T-cell (primary cell): ENCODE measurements at regions not wholly inside any gene's neighbourhood (a gene's known extent, or its start where the extent isn't known, plus 50 kb on each side); places are given as distances from the start of the nearest gene placed in this dataset.
"Not testable (repeated sequence)": the region's sequence is repeated elsewhere in the genome, so short reads cannot be mapped to it uniquely, and the experiment has no call there.

Experiments used
- ATAC-seq, 4 experiments: fragments of 200-7000 bp in 3 of 4; fragments of 150-1000 bp in 1 of 4; cut with Tn5 transposase; replicated peaks in 1 of 4; 1 replicate in 3 of 4; 2 replicates in 1 of 4; pipeline ENCODE4 v1.10.0; 2021; ENCODE audit warnings: moderate library complexity in 3 of 4, mild to moderate bottlenecking in 2 of 4, moderate number of reproducible peaks in 1 of 4
- CTCF ChIA-PET, 2 donors: fragments of 300-600 bp; sonication (Branson Sonifier 250); formaldehyde crosslinking; loops; one replicate each; lab custom pipeline; 2022; ENCODE audit warnings: antibody characterized with exemption in 2 of 2; lab: Charles Lee
- POLR2A ChIA-PET, 2 donors: fragments of 300-600 bp; sonication (Branson Sonifier 250); formaldehyde crosslinking; loops; one replicate each; lab custom pipeline; 2022; ENCODE audit warnings: antibody characterized with exemption in 2 of 2; lab: Charles Lee
- DNase-seq, 35 experiments: peaks; one replicate each; pipeline versions ENCODE4 v3.0.0 to v3.0.0-alpha.2; 2013 to 2023
- H3K27ac ChIP-seq: one replicate; pipeline ENCODE4 v1.5.1; 2013; ENCODE audit warnings: low read length
- H3K27me3 ChIP-seq, 2 experiments: replicated peaks in 1 of 2; 1 replicate in 1 of 2; 2 replicates in 1 of 2; pipeline versions ENCODE4 v1.6.1 to v1.7.0; 2013; ENCODE audit warnings: low read length in 1 of 2, mixed read lengths in 1 of 2; ENCODE audit not compliant: control insufficient read depth in 2 of 2, insufficient read depth in 2 of 2; ENCODE audit errors: extremely low read depth in 1 of 2
- H3K36me3 ChIP-seq, 2 donors: 1 replicate in 1 of 2; 2 replicates in 1 of 2; pipeline versions ENCODE4 v1.6.1 to v1.7.0; 2013; ENCODE audit warnings: low read length in 1 of 2; ENCODE audit not compliant: control insufficient read depth in 2 of 2, insufficient read depth in 1 of 2; ENCODE audit errors: extremely low read depth in 1 of 2
- H3K4me1 ChIP-seq, 2 experiments: 1 replicate in 1 of 2; 2 replicates in 1 of 2; pipeline versions ENCODE4 v1.6.1 to v1.7.0; 2013; ENCODE audit warnings: low read length in 2 of 2, mixed read lengths in 1 of 2; ENCODE audit not compliant: insufficient read depth in 2 of 2, control insufficient read depth in 1 of 2; ENCODE audit errors: extremely low read depth in 1 of 2
- H3K4me3 ChIP-seq, 2 donors: 1 replicate in 1 of 2; 2 replicates in 1 of 2; pipeline versions ENCODE4 v1.5.1 to v1.7.0; 2013; ENCODE audit warnings: mild to moderate bottlenecking in 2 of 2, low read length in 1 of 2, moderate library complexity in 1 of 2; ENCODE audit not compliant: control insufficient read depth in 1 of 2; ENCODE audit errors: extremely low read depth in 1 of 2
- H3K9me3 ChIP-seq: 2 replicates; pipeline ENCODE4 v1.7.0; 2013
- H3K27ac Mint-ChIP-seq, 2 donors: one replicate each; pipeline ENCODE4 v1.8.0; 2020 to 2021; ENCODE audit warnings: mild to moderate bottlenecking in 2 of 2, mixed read lengths in 2 of 2
- H3K27me3 Mint-ChIP-seq, 2 donors: one replicate each; pipeline ENCODE4 v1.8.0; 2021 to 2022; ENCODE audit warnings: mixed read lengths in 2 of 2
- H3K36me3 Mint-ChIP-seq: one replicate; pipeline ENCODE4 v1.8.0; 2021; ENCODE audit warnings: mixed read lengths
- H3K4me1 Mint-ChIP-seq, 3 donors: one replicate each; pipeline ENCODE4 v1.8.0; 2020 to 2022; ENCODE audit warnings: mixed read lengths in 3 of 3, mild to moderate bottlenecking in 1 of 3
- H3K4me3 Mint-ChIP-seq, 3 donors: one replicate each; pipeline ENCODE4 v1.8.0; 2020 to 2022; ENCODE audit warnings: mild to moderate bottlenecking in 3 of 3, mixed read lengths in 3 of 3, moderate library complexity in 3 of 3
- H3K9me3 Mint-ChIP-seq, 3 donors: one replicate each; pipeline ENCODE4 v1.8.0; 2020 to 2022; ENCODE audit warnings: mixed read lengths in 3 of 3
- WGBS: methylation state at CpG from one replicate; pipeline ENCODE4 v1.1.5; 2013; ENCODE audit warnings: missing lambda C conversion rate; ENCODE audit not compliant: insufficient coverage; 5-methylcytosine and 5-hydroxymethylcytosine counted together

DNA sequence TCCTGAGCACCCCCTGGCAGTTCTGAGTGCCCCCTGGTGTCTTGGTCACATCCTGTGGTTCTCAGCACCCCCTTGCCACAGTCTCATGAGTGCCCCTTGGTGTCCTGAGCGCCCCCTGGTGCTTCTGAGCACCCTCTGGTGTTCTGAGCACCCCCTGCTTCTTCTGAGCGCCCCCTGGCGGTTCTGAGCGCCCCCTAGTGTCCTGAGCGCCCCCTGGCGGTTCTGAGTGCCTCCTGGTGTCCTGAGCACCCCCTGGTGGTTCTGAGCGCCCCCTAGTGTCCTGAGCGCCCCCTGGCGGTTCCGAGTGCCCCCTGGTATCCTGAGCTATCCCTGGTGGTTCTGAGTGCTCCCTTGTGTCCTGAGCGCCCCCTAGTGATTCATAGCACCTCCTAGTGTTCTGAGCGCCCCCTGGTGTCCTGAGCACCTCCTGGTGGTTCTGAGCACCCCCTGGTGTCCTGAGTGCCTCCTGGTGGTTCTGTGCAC, 473.7 kb downstream of the TMEM121 start:
- H3K36me3 Mint-ChIP-seq, H3K27ac Mint-ChIP-seq, H3K27me3 ChIP-seq, H3K4me3 ChIP-seq, H3K9me3 ChIP-seq, H3K4me3 Mint-ChIP-seq, H3K27ac ChIP-seq, H3K27me3 Mint-ChIP-seq, H3K9me3 Mint-ChIP-seq, POLR2A ChIA-PET, H3K36me3 ChIP-seq: not testable (repeated sequence)
- WGBS, result 65% methylated on average over 2 of the region's 12 CpGs
- H3K4me1 Mint-ChIP-seq, result peaks cover 38 to 53% (median 51%) of the 10 kb centered on the region in 3 donors
- H3K4me1 ChIP-seq, result peaks cover 24 to 27% of the 10 kb centered on the region in 2 experiments
- ATAC-seq (peak in 1 of 4 experiments; percentile 2), DNase-seq (peak in 7 of 35 experiments; percentile 10 to 41 (median 24))
- CTCF ChIA-PET, result interaction anchor here in 1 of 2 donors (0.6 to 1.0 kb wide), 3 partner anchors 16 to 443 kb away, joined by 3 to 4 read pairs (median 4); no protein-coding TSS in a partner anchor

DNA sequence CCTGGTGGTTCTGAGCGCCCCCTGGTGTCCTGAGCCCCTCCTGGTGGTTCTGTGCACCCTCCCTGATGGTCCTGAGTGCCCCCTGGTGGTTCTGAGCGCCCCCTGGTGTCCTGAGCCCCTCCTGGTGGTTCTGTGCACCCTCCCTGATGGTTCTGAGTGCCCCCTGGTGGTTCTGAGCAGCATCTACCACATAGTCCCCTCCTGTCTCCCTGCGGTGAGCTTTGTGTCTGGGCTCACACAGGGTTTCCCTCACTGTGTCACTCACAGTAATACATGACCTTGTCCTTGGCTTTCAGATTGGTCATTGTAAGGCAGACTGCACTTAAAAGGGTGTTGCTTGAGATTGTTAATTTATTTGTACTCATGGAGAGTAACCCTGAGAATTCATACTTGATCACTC, 474.9 kb downstream of the TMEM121 start:
- H3K4me3 Mint-ChIP-seq, POLR2A ChIA-PET, H3K27me3 Mint-ChIP-seq, H3K27me3 ChIP-seq, H3K9me3 Mint-ChIP-seq, H3K27ac ChIP-seq, H3K36me3 Mint-ChIP-seq, H3K4me3 ChIP-seq, H3K36me3 ChIP-seq, H3K9me3 ChIP-seq: not testable (repeated sequence)
- no CpG with 5 or more reads among the region's 3 CpGs for WGBS
- peak in 4 of 35 experiments; percentile 13 to 37 (median 28) for DNase-seq
- Mint-ChIP-seq H3K27ac (peak overlapping the region in 1 of 2 donors; percentile 58), H3K4me1 (peaks cover 48 to 59% (median 58%) of the 10 kb centered on the region in 3 donors)
- H3K4me1 ChIP-seq, result peaks cover 30 to 40% of the 10 kb centered on the region in 2 experiments
- CTCF ChIA-PET, result interaction anchor here (0.6 to 1.3 kb wide), 5 partner anchors 14 to 162 kb away, joined by 3 to 11 read pairs (median 3); no protein-coding TSS in a partner anchor
- peak in 2 of 4 experiments; percentile 33 to 56 for ATAC-seq

DNA sequence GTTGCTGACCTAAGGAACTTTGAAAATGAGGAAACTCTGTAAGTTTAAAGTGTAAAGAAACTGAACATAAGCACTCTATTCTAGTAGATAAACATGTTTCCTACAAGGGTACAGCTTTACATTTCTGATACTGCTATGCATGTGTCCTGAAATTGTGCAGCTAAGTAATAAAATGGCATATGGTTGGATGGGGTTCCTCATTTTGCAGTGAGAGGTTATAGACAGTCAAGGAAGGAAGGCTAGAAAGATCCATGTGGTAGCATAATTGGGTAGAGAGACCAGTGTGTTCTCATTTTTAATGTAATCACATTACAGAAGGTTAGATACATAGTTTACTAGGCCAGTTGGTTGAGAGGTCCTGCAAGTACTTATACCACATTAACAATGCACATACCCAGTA, 477.0 kb downstream of the TMEM121 start:
- Mint-ChIP-seq H3K9me3 (no peaks in the 10 kb centered on the region), H3K36me3 (no peaks in the 10 kb centered on the region), H3K4me3 (no peak overlapping the region), H3K4me1 (peaks cover 38 to 59% (median 53%) of the 10 kb centered on the region in 3 donors), H3K27ac (peak overlapping the region in 1 of 2 donors; percentile 4), H3K27me3 (no peaks in the 10 kb centered on the region)
- H3K36me3 ChIP-seq, result no peaks in the 10 kb centered on the region
- no peak overlapping the region for H3K27ac ChIP-seq
- ChIA-PET CTCF (no interaction called here), POLR2A (no interaction called here)
- DNase-seq (no peak), ATAC-seq (no peak)
- peaks cover 25 to 50% of the 10 kb centered on the region in 2 experiments for H3K4me1 ChIP-seq
- H3K4me3 ChIP-seq, result no peak overlapping the region
- peaks cover 0 to 8% of the 10 kb centered on the region in 2 experiments for H3K27me3 ChIP-seq
- no peaks in the 10 kb centered on the region for H3K9me3 ChIP-seq

DNA sequence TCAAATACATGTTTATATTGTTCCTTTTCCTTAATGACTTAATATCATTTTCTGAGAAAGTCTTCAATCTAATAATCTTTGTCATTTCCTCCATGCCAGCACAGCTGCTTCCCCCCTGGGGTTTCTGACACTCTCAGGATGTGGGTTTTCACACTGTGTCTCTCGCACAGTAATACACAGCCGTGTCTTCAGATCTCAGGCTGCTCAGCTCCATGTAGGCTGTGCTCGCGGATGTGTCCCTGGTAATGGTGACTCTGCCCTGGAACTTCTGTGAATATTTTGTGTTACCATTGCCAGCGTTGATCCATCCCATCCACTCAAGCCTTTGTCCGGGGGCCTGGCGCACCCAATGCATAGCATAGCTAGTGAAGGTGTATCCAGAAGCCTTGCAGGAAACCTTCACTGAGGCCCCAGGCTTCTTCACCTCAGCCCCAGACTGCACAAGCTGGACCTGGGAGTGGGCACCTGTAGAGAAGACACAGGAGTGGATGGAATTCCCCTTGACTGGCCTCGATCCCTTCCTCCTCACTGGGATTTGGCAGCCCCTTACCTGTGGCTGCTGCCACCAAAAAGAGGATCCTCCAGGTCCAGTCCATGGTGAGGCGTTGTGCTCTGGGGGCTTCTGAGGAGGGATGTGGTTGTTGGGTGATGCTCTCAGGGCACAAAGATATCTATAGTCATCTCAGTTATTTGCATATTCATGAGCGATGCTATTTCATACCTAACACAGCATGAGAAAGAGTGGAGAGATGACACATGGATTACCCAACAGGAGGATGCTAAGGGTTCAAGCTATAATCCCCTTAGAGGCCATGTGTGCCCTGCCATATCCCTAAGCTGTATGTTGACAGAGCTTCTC, 478.8 kb downstream of the TMEM121 start:
- H3K27me3 Mint-ChIP-seq, H3K36me3 ChIP-seq, H3K9me3 Mint-ChIP-seq, H3K9me3 ChIP-seq, H3K27me3 ChIP-seq, H3K36me3 Mint-ChIP-seq: not testable (repeated sequence)
- Histone ChIP-seq H3K4me1 (peaks cover 20 to 33% of the 10 kb centered on the region in 2 experiments), H3K27ac (peak overlapping the region; percentile 68), H3K4me3 (peak overlapping the region; percentile 42 to 51)
- ChIA-PET CTCF (interaction anchor here (0.8 to 1.9 kb wide), 5 partner anchors 19 to 61 kb away, joined by 3 to 6 read pairs (median 3); no protein-coding TSS in a partner anchor), POLR2A (interaction anchor here in 1 of 2 donors (0.6 kb wide), 1 partner anchor 19 kb away, joined by 6 read pairs; no protein-coding TSS in a partner anchor)
- DNase-seq, result peak; percentile 50 to 84 (median 71)
- Mint-ChIP-seq H3K4me3 (peak overlapping the region; percentile 45 to 80 (median 69)), H3K27ac (peak overlapping the region; percentile 88 to 91), H3K4me1 (peaks cover 27 to 50% (median 44%) of the 10 kb centered on the region in 3 donors)
- ATAC-seq, result peak; percentile 77 to 81 (median 78)
- 0% methylated on average over 2 of the region's 10 CpGs for WGBS

DNA sequence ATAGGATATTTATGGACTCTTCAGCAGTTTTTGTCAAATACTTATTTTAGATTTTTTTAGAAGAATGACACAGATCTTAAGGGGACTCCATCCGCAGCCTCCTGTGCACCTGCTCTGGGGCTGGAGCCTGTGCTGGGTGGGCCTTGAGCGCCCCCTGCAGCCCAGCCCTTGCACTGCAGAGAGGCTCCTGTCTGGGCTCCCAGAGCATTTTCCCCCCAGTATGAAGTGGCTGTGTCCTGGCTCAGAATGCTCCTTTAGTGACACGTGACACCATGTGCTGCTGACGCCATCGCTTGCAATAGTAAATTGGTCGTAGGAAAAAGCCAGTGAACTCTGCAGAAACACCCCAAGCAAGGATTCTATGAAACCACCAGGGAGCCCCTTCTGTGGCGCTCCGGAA, 479.7 kb downstream of the TMEM121 start:
- POLR2A ChIA-PET, H3K36me3 ChIP-seq, H3K27ac ChIP-seq, H3K27me3 ChIP-seq, H3K9me3 Mint-ChIP-seq, H3K9me3 ChIP-seq, H3K36me3 Mint-ChIP-seq, H3K27me3 Mint-ChIP-seq: not testable (repeated sequence)
- H3K27ac Mint-ChIP-seq, result peak overlapping the region; percentile 66 to 73
- H3K4me3 Mint-ChIP-seq, result peak overlapping the region; percentile 28 to 80 (median 31)
- CTCF ChIA-PET, result interaction anchor here (0.9 to 1.9 kb wide), 4 partner anchors 20 to 62 kb away, joined by 3 to 6 read pairs (median 3); no protein-coding TSS in a partner anchor
- peak in 28 of 35 experiments; percentile 30 to 66 (median 47) for DNase-seq
- peaks cover 20 to 33% of the 10 kb centered on the region in 2 experiments for H3K4me1 ChIP-seq
- peaks cover 27 to 52% (median 45%) of the 10 kb centered on the region in 3 donors for H3K4me1 Mint-ChIP-seq
- WGBS, result 43% methylated on average over 4 of the region's 8 CpGs
- peak; percentile 49 to 68 (median 58) for ATAC-seq
- H3K4me3 ChIP-seq, result peak overlapping the region in 1 of 2 donors; percentile 42

DNA sequence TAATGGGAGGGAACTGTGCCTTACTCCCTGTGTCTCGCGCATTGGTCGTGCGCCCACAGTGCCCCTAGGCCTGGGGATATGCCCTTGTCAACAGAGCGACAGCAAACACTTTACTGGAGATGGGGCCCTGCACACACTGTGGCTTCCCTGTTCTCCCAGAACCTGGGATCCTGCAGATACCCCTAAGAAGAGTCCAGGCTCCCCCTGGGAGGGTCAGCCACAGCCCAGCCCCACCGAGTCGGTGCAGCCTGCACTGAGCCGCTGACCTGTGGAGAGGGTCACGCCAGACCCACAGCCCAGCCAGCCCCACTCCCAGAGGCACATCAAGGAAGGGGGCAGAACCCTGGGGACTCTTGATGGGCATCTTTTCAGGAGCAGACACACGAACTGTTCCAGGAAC, 480.3 kb downstream of the TMEM121 start:
- H3K9me3 Mint-ChIP-seq, CTCF ChIA-PET, ATAC-seq: not testable (repeated sequence)

More for the DNA sequence above, 480.3 kb downstream of the TMEM121 start:
- H3K4me3 Mint-ChIP-seq, H3K36me3 ChIP-seq, DNase-seq, POLR2A ChIA-PET, H3K4me3 ChIP-seq, H3K27ac Mint-ChIP-seq, H3K27me3 ChIP-seq, H3K27me3 Mint-ChIP-seq, H3K36me3 Mint-ChIP-seq, H3K9me3 ChIP-seq, H3K27ac ChIP-seq: not testable (repeated sequence)
- peaks cover 34 to 51% (median 47%) of the 10 kb centered on the region in 3 donors for H3K4me1 Mint-ChIP-seq
- H3K4me1 ChIP-seq, result peaks cover 20 to 34% of the 10 kb centered on the region in 2 experiments
- WGBS, result 88% methylated on average over 8 of the region's 10 CpGs
